PFSK-1 (cell line): ENCODE measurements at regions not wholly inside any gene's neighbourhood (a gene's known extent, or its start where the extent isn't known, plus 50 kb on each side); places are given as distances from the start of the nearest gene placed in this dataset.

Experiments
- FOXP2 ChIP-seq: optimal IDR thresholded peaks from 2 replicates; pipeline ENCODE3; 2011; ENCODE audit warnings: borderline replicate concordance, control low read depth, inconsistent platforms; ENCODE audit not compliant: insufficient read depth; ENCODE audit errors: extremely low read length, extremely low read depth
- POLR2AphosphoS5 ChIP-seq: IDR thresholded peaks from 2 replicates; pipeline ENCODE4 v1.6.1; 2012; ENCODE audit warnings: low read depth, mild to moderate bottlenecking, control low read depth, low read length, moderate library complexity
- TAF1 ChIP-seq: IDR thresholded peaks from 2 replicates; pipeline ENCODE4 v1.6.1; 2012; ENCODE audit warnings: low read length, control low read depth, borderline replicate concordance; ENCODE audit not compliant: insufficient read depth
- TF ChIP-seq, protein P1 (sequence below), 2 experiments: IDR thresholded peaks; 2 replicates each; pipeline versions ENCODE4 v1.6.1 to v1.8.0; 2011 to 2012; ENCODE audit warnings: low read depth in 2 of 2, low read length in 2 of 2, control low read depth in 1 of 2, inconsistent platforms in 1 of 2, mild to moderate bottlenecking in 1 of 2, moderate library complexity in 1 of 2; ENCODE audit not compliant: insufficient read depth in 1 of 2

DNA sequence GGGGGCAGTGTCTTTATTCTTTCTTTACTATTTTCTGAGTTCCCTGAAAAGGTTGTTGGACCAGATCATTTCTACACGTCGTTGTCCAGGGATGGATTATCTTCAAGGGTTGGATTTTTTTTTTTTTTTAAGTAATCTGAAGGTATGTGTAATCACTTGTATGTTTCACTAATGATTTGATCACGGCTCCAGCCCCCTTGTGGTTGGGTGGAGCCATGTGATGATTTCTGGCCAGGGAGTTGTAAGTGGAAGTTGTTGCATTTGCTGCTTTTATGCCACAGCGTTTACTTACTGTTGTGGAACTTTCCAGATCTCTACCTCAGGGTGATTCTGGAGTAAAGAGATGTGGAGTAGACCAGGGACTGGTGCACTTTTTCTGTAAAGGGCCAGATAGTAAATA, 390.3 kb downstream of the AACS start:
- TF ChIP-seq POLR2AphosphoS5 (no peak), TAF1 (no peak), FOXP2 (no peak)
- TF ChIP-seq, protein P1, sequence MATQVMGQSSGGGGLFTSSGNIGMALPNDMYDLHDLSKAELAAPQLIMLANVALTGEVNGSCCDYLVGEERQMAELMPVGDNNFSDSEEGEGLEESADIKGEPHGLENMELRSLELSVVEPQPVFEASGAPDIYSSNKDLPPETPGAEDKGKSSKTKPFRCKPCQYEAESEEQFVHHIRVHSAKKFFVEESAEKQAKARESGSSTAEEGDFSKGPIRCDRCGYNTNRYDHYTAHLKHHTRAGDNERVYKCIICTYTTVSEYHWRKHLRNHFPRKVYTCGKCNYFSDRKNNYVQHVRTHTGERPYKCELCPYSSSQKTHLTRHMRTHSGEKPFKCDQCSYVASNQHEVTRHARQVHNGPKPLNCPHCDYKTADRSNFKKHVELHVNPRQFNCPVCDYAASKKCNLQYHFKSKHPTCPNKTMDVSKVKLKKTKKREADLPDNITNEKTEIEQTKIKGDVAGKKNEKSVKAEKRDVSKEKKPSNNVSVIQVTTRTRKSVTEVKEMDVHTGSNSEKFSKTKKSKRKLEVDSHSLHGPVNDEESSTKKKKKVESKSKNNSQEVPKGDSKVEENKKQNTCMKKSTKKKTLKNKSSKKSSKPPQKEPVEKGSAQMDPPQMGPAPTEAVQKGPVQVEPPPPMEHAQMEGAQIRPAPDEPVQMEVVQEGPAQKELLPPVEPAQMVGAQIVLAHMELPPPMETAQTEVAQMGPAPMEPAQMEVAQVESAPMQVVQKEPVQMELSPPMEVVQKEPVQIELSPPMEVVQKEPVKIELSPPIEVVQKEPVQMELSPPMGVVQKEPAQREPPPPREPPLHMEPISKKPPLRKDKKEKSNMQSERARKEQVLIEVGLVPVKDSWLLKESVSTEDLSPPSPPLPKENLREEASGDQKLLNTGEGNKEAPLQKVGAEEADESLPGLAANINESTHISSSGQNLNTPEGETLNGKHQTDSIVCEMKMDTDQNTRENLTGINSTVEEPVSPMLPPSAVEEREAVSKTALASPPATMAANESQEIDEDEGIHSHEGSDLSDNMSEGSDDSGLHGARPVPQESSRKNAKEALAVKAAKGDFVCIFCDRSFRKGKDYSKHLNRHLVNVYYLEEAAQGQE (IDR thresholded peaks at IDR 0.05; ENCODE audit: insufficient read depth in 1 of 2, low read depth in 2 of 2, low read length in 2 of 2), result no peak
